H9 (cell line): ENCODE measurements at regions not wholly inside any gene's neighbourhood (a gene's known extent, or its start where the extent isn't known, plus 50 kb on each side); places are given as distances from the start of the nearest gene placed in this dataset.

Experiments
- DNase-seq: peaks from one replicate; pipeline ENCODE4 v3.0.0-alpha.2; 2017
- H2AFZ ChIP-seq: one replicate; pipeline ENCODE4 v1.6.1; 2013; ENCODE audit warnings: mild to moderate bottlenecking, low read length, control low read depth, moderate library complexity
- H2AK5ac ChIP-seq: 2 replicates; pipeline ENCODE4 v1.6.1; 2013; ENCODE audit warnings: low read length, control low read depth, mixed read lengths; ENCODE audit not compliant: insufficient read length
- H2BK120ac ChIP-seq: one replicate; pipeline ENCODE4 v1.6.1; 2013; ENCODE audit warnings: low read depth, mild to moderate bottlenecking, low read length, control low read depth, inconsistent platforms; ENCODE audit not compliant: poor library complexity, severe bottlenecking
- H2BK12ac ChIP-seq: 2 replicates; pipeline ENCODE4 v1.6.1; 2013; ENCODE audit warnings: low read length, control low read depth, mixed read lengths, low read depth; ENCODE audit not compliant: insufficient read length
- H2BK15ac ChIP-seq: 2 replicates; pipeline ENCODE4 v1.6.1; 2013; ENCODE audit warnings: low read depth, low read length, control low read depth
- H2BK20ac ChIP-seq: one replicate; pipeline ENCODE4 v1.6.1; 2013; ENCODE audit warnings: low read depth, mild to moderate bottlenecking, low read length, control low read depth, inconsistent platforms; ENCODE audit not compliant: poor library complexity, severe bottlenecking
- H2BK5ac ChIP-seq: 2 replicates; pipeline ENCODE4 v1.6.1; 2013; ENCODE audit warnings: low read length, control low read depth, mixed read lengths; ENCODE audit not compliant: insufficient read length
- H3K14ac ChIP-seq: 2 replicates; pipeline ENCODE4 v1.6.1; 2013; ENCODE audit warnings: low read length, control low read depth; ENCODE audit not compliant: insufficient read depth
- H3K18ac ChIP-seq: 2 replicates; pipeline ENCODE4 v1.6.1; 2013; ENCODE audit warnings: low read depth, mild to moderate bottlenecking, mixed read lengths, low read length, control low read depth; ENCODE audit not compliant: insufficient read length
- H3K23ac ChIP-seq: 2 replicates; pipeline ENCODE4 v1.6.1; 2013; ENCODE audit warnings: low read length, control low read depth, mixed read lengths, low read depth; ENCODE audit not compliant: insufficient read length
- H3K23me2 ChIP-seq: 2 replicates; pipeline ENCODE4 v1.6.1; 2013; ENCODE audit warnings: low read depth, mild to moderate bottlenecking, mixed read lengths, low read length, control low read depth; ENCODE audit not compliant: insufficient read length, poor library complexity, severe bottlenecking
- H3K27ac ChIP-seq: 2 replicates; pipeline ENCODE4 v1.5.1; 2013; ENCODE audit warnings: low read length, control low read depth, mixed read lengths, low read depth; ENCODE audit not compliant: insufficient read length
- H3K27me3 ChIP-seq: 2 replicates; pipeline ENCODE4 v1.6.1; 2013; ENCODE audit warnings: low read length, control low read depth, inconsistent platforms; ENCODE audit not compliant: insufficient read depth
- H3K4ac ChIP-seq: 2 replicates; pipeline ENCODE4 v1.6.1; 2013; ENCODE audit warnings: low read depth, mild to moderate bottlenecking, control low read depth, inconsistent platforms, low read length, moderate library complexity
- H3K4me1 ChIP-seq: 2 replicates; pipeline ENCODE4 v1.6.1; 2013; ENCODE audit warnings: low read length, control low read depth, inconsistent platforms; ENCODE audit not compliant: insufficient read depth
- H3K4me2 ChIP-seq: 2 replicates; pipeline ENCODE4 v1.6.1; 2013; ENCODE audit warnings: low read length, control low read depth, mixed read lengths; ENCODE audit not compliant: insufficient read length, insufficient read depth
- H3K56ac ChIP-seq: 2 replicates; pipeline ENCODE4 v1.6.1; 2013; ENCODE audit warnings: low read depth, mild to moderate bottlenecking, mixed read lengths, low read length, control low read depth; ENCODE audit not compliant: insufficient read length
- H3K79me1 ChIP-seq: 2 replicates; pipeline ENCODE4 v1.6.1; 2013; ENCODE audit warnings: low read depth, mild to moderate bottlenecking, moderate library complexity, low read length, control low read depth, inconsistent platforms; ENCODE audit not compliant: insufficient read depth, poor library complexity, severe bottlenecking
- H3K79me2 ChIP-seq: 2 replicates; pipeline ENCODE4 v1.6.1; 2013; ENCODE audit warnings: low read length, control low read depth, inconsistent platforms; ENCODE audit not compliant: insufficient read depth
- H3K9ac ChIP-seq: 2 replicates; pipeline ENCODE4 v1.6.1; 2013; ENCODE audit warnings: low read length, control low read depth, mixed read lengths; ENCODE audit not compliant: insufficient read length; ENCODE audit errors: extremely low read depth
- H3K9me3 ChIP-seq: one replicate; pipeline ENCODE4 v1.6.1; 2013; ENCODE audit warnings: low read depth, low read length, inconsistent platforms; ENCODE audit not compliant: control insufficient read depth
- H3T11ph ChIP-seq: one replicate; pipeline ENCODE4 v1.6.1; 2013; ENCODE audit warnings: mild to moderate bottlenecking, low read length, control low read depth, inconsistent platforms
- H4K20me1 ChIP-seq: one replicate; pipeline ENCODE4 v1.6.1; 2013; ENCODE audit not compliant: control insufficient read depth, insufficient read length, insufficient read depth
- H4K5ac ChIP-seq: 2 replicates; pipeline ENCODE4 v1.6.1; 2013; ENCODE audit warnings: low read depth, mild to moderate bottlenecking, mixed read lengths, low read length, control low read depth; ENCODE audit not compliant: insufficient read length
- H4K8ac ChIP-seq: replicated peaks from 2 replicates; pipeline ENCODE4 v1.6.1; 2013; ENCODE audit warnings: low read length, control low read depth, mixed read lengths, low read depth; ENCODE audit not compliant: insufficient read length
- H4K91ac ChIP-seq: 2 replicates; pipeline ENCODE4 v1.6.1; 2013; ENCODE audit warnings: low read depth, mild to moderate bottlenecking, moderate library complexity, mixed read lengths, low read length, control low read depth; ENCODE audit not compliant: insufficient read length
- H3K27ac Mint-ChIP-seq, 3 experiments: 2 replicates in 2 of 3; 3 replicates in 1 of 3; pipeline ENCODE4 v1.8.0; 2020 to 2021; ENCODE audit warnings: mixed read lengths in 3 of 3, mild to moderate bottlenecking in 1 of 3, moderate library complexity in 1 of 3
- H3K27me3 Mint-ChIP-seq: 2 replicates; pipeline ENCODE4 v1.8.0; 2021; ENCODE audit warnings: low read depth, mild to moderate bottlenecking, moderate library complexity, mixed read lengths
- H3K36me3 Mint-ChIP-seq, 3 experiments: 2 replicates in 2 of 3; 3 replicates in 1 of 3; pipeline ENCODE4 v1.8.0; 2020 to 2021; ENCODE audit warnings: low read depth in 3 of 3, mixed read lengths in 3 of 3; ENCODE audit not compliant: insufficient read depth in 1 of 3
- H3K4me1 Mint-ChIP-seq, 2 experiments: 2 replicates each; pipeline ENCODE4 v1.8.0; 2020; ENCODE audit warnings: mixed read lengths in 2 of 2
- H3K4me3 Mint-ChIP-seq, 2 experiments: 2 replicates in 1 of 2; 3 replicates in 1 of 2; pipeline ENCODE4 v1.8.0; 2020 to 2021; ENCODE audit warnings: mild to moderate bottlenecking in 2 of 2, mixed read lengths in 2 of 2, moderate library complexity in 1 of 2
- H3K9me3 Mint-ChIP-seq, 2 experiments: 2 replicates in 1 of 2; 3 replicates in 1 of 2; pipeline ENCODE4 v1.8.0; 2020; ENCODE audit warnings: mild to moderate bottlenecking in 2 of 2, mixed read lengths in 2 of 2, moderate library complexity in 1 of 2
- WGBS: extraction: QIAGEN DNeasy Blood & Tissue Kit; methylation state at CpG from one replicate; pipeline ENCODE4 v1.1.7; 2013; ENCODE audit warnings: missing lambda C conversion rate, low lambda C conversion rate, mixed read lengths; ENCODE audit not compliant: insufficient read length; ENCODE audit errors: extremely low coverage; 5-methylcytosine and 5-hydroxymethylcytosine counted together
- TF ChIP-seq, protein P1 (sequence below): fragments of 200-600 bp; sonication (generic); conservative IDR thresholded peaks from 3 replicates; pipeline ENCODE4 v1.8.0; 2021; ENCODE audit warnings: antibody characterized with exemption, mild to moderate bottlenecking

DNA sequence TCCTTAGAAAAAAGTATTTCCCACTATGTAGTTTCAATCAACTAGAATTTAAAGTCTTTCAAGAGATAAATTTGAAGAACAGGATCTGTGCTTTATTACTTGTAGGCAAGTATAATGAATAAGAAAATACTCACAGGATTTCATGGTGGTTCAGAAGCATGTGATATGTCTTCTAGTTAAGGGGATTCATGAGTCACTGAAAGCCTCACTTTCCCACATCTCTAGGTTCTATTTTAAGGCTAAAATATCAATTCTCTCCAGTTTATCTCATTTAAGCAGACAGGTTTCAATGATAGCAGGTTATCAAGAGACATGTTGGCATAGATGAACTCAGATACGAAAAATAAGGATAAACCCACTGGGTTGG is 437.8 kb upstream of the BCHE start:
- Mint-ChIP-seq H3K27ac (no peak overlapping the region), H3K27me3 (no peaks in the 10 kb centered on the region), H3K4me1 (no peaks in the 10 kb centered on the region), H3K4me3 (no peak overlapping the region), H3K9me3 (no peaks in the 10 kb centered on the region), H3K36me3 (no peaks in the 10 kb centered on the region)
- no peak overlapping the region for H4K8ac ChIP-seq
- no peak overlapping the region for H3K14ac ChIP-seq
- no peak overlapping the region for H3K4me2 ChIP-seq
- no peaks in the 10 kb centered on the region for H3K23me2 ChIP-seq
- H2AK5ac ChIP-seq: no peak overlapping the region
- no CpG with 5 or more reads among the region's 1 CpG for WGBS
- no peak overlapping the region for H3K56ac ChIP-seq
- H2BK15ac ChIP-seq: no peak overlapping the region
- H3K27ac ChIP-seq: no peak overlapping the region
- no peak overlapping the region for H3K9ac ChIP-seq
- no peaks in the 10 kb centered on the region for H3K4me1 ChIP-seq
- H2BK120ac ChIP-seq: no peak overlapping the region
- H3K18ac ChIP-seq: no peak overlapping the region
- no peaks in the 10 kb centered on the region for H3K9me3 ChIP-seq
- H2BK12ac ChIP-seq: no peak overlapping the region
- H3K79me1 ChIP-seq: no peaks in the 10 kb centered on the region
- DNase-seq: no peak
- no peaks in the 10 kb centered on the region for H3K79me2 ChIP-seq
- H3T11ph ChIP-seq: no peak overlapping the region
- no peak overlapping the region for H4K91ac ChIP-seq
- H4K20me1 ChIP-seq: no peaks in the 10 kb centered on the region
- no peak overlapping the region for H3K23ac ChIP-seq
- no peak overlapping the region for H3K4ac ChIP-seq
- no peaks in the 10 kb centered on the region for H3K27me3 ChIP-seq
- TF ChIP-seq, protein P1, sequence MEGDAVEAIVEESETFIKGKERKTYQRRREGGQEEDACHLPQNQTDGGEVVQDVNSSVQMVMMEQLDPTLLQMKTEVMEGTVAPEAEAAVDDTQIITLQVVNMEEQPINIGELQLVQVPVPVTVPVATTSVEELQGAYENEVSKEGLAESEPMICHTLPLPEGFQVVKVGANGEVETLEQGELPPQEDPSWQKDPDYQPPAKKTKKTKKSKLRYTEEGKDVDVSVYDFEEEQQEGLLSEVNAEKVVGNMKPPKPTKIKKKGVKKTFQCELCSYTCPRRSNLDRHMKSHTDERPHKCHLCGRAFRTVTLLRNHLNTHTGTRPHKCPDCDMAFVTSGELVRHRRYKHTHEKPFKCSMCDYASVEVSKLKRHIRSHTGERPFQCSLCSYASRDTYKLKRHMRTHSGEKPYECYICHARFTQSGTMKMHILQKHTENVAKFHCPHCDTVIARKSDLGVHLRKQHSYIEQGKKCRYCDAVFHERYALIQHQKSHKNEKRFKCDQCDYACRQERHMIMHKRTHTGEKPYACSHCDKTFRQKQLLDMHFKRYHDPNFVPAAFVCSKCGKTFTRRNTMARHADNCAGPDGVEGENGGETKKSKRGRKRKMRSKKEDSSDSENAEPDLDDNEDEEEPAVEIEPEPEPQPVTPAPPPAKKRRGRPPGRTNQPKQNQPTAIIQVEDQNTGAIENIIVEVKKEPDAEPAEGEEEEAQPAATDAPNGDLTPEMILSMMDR: no peak
- H2BK20ac ChIP-seq: no peak overlapping the region
- H2AFZ ChIP-seq: no peak overlapping the region
- no peak overlapping the region for H2BK5ac ChIP-seq
- no peak overlapping the region for H4K5ac ChIP-seq
